ENCODE measurements at regions not wholly inside any gene's neighbourhood (a gene's known extent, or its start where the extent isn't known, plus 50 kb on each side); places are given as distances from the start of the nearest gene placed in this dataset.

GRCh38 chr12:4012977-4013968 lies 140.1 kb upstream of the PARP11 start:
- DNase-seq = no peak

- DNase-seq = no peak
These were observed 138.9 kb upstream of the PARP11 start for GRCh38 chr12:4012073-4012472.

- no peak for DNase-seq
These were observed 138.4 kb upstream of the PARP11 start for GRCh38 chr12:4011597-4011996.

GRCh38 chr12:4009979-4010704 lies 136.9 kb upstream of the PARP11 start:
- no peak for DNase-seq

- DNase-seq = no peak
These were observed 133.5 kb upstream of the PARP11 start for GRCh38 chr12:4006743-4007142.

GRCh38 chr12:4005851-4006430 lies 132.7 kb upstream of the PARP11 start:
- DNase-seq = no peak

- no peak for DNase-seq
These were observed 130.4 kb upstream of the PARP11 start for GRCh38 chr12:4003576-4003975.

- no peak for DNase-seq
These were observed 129.4 kb upstream of the PARP11 start for GRCh38 chr12:4002601-4003000.

GRCh38 chr12:4001841-4002240 lies 128.6 kb upstream of the PARP11 start:
- DNase-seq = no peak

- no peak for DNase-seq
These were observed 127.8 kb upstream of the PARP11 start for GRCh38 chr12:4001031-4001430.

- DNase-seq = no peak
These were observed 126.7 kb upstream of the PARP11 start for GRCh38 chr12:3999904-4000303.

GRCh38 chr12:3998968-3999792 lies 126.0 kb upstream of the PARP11 start:
- DNase-seq = no peak

- DNase-seq = no peak
These were observed 125.2 kb upstream of the PARP11 start for GRCh38 chr12:3998397-3998796.

- no peak for DNase-seq
These were observed 123.1 kb upstream of the PARP11 start for GRCh38 chr12:3996322-3996721.

GRCh38 chr12:3995306-3995705 lies 122.1 kb upstream of the PARP11 start:
- DNase-seq = no peak

- no peak for DNase-seq
These were observed 121.3 kb upstream of the PARP11 start for GRCh38 chr12:3994500-3994899.

- no peak for DNase-seq
These were observed 119.7 kb upstream of the PARP11 start for GRCh38 chr12:3992945-3993344.

- no peak for DNase-seq
These were observed 118.8 kb upstream of the PARP11 start for GRCh38 chr12:3991798-3992580.

GRCh38 chr12:3990501-3991280 lies 117.5 kb upstream of the PARP11 start:
- DNase-seq = no peak

GRCh38 chr12:3989218-3989550 lies 116.0 kb upstream of the PARP11 start:
- DNase-seq = no peak

All from T1000 (cell line).